Smooth muscle cell (in vitro differentiated cells): ENCODE measurements at regions not wholly inside any gene's neighbourhood (a gene's known extent, or its start where the extent isn't known, plus 50 kb on each side); places are given as distances from the start of the nearest gene placed in this dataset.

ENCODE experiments used
- DNase-seq: peaks from one replicate; lab custom pipeline; 2025; ENCODE audit not compliant: unreplicated experiment; lab: John Stamatoyannopoulos, UW
- H2AFZ ChIP-seq: fragments of 200-600 bp; sonication (generic); 2 replicates; pipeline ENCODE4 v1.6.0; 2016; ENCODE audit warnings: antibody characterized with exemption, low read depth, mild to moderate bottlenecking
- H3F3A ChIP-seq: fragments of 200-600 bp; sonication (generic); 2 replicates; pipeline ENCODE4 v1.6.0; 2017; ENCODE audit warnings: antibody characterized with exemption, low read depth
- H3K27ac ChIP-seq: fragments of 200-600 bp; sonication (generic); 2 replicates; pipeline ENCODE4 v1.5.1; 2016; ENCODE audit warnings: low read depth, mild to moderate bottlenecking
- H3K27me3 ChIP-seq: fragments of 200-600 bp; sonication (generic); 2 replicates; pipeline ENCODE4 v1.6.1; 2016; ENCODE audit warnings: low read depth, mild to moderate bottlenecking
- H3K36me3 ChIP-seq: fragments of 200-600 bp; sonication (generic); 2 replicates; pipeline ENCODE4 v1.5.1; 2016; ENCODE audit warnings: low read depth
- H3K4me1 ChIP-seq: fragments of 200-600 bp; sonication (generic); 2 replicates; pipeline ENCODE4 v1.5.1; 2016; ENCODE audit warnings: low read depth
- H3K4me2 ChIP-seq: fragments of 200-600 bp; sonication (generic); 2 replicates; pipeline ENCODE4 v1.6.0; 2016; ENCODE audit warnings: mild to moderate bottlenecking
- H3K4me3 ChIP-seq: fragments of 200-600 bp; sonication (generic); 2 replicates; pipeline ENCODE4 v1.5.1; 2016; ENCODE audit warnings: mild to moderate bottlenecking
- H3K79me2 ChIP-seq: fragments of 200-600 bp; sonication (generic); 2 replicates; pipeline ENCODE4 v1.6.0; 2016; ENCODE audit warnings: low read depth, mild to moderate bottlenecking
- H3K9ac ChIP-seq: fragments of 200-600 bp; sonication (generic); 2 replicates; pipeline ENCODE4 v1.6.0; 2016; ENCODE audit warnings: low read depth
- H3K9me3 ChIP-seq: fragments of 200-600 bp; sonication (generic); replicated peaks from 2 replicates; pipeline ENCODE4 v1.5.1; 2016; ENCODE audit warnings: low read depth
- H4K20me1 ChIP-seq: fragments of 200-600 bp; sonication (generic); 2 replicates; pipeline ENCODE4 v1.6.0; 2016; ENCODE audit warnings: low read depth
- CTCF ChIP-seq: fragments of 200-600 bp; sonication (generic); IDR thresholded peaks from 2 replicates; pipeline ENCODE4 v1.5.1; 2017; ENCODE audit warnings: borderline replicate concordance, mild to moderate bottlenecking, antibody characterized with exemption; ENCODE audit not compliant: insufficient read depth, poor library complexity, severe bottlenecking
- WGBS: methylation state at CpG from one replicate; pipeline ENCODE4 v1.1.7; 2016; ENCODE audit warnings: low lambda C conversion rate; 5-methylcytosine and 5-hydroxymethylcytosine counted together

- Histone ChIP-seq H3F3A (peaks cover 8% of the 10 kb centered on the region), H3K9ac (no peak overlapping the region), H3K4me1 (peaks cover 5% of the 10 kb centered on the region), H2AFZ (peak overlapping the region; percentile 42), H3K36me3 (no peaks in the 10 kb centered on the region), H3K27ac (no peak overlapping the region), H3K4me2 (no peak overlapping the region), H3K4me3 (no peak overlapping the region), H3K79me2 (no peaks in the 10 kb centered on the region), H3K27me3 (no peaks in the 10 kb centered on the region), H3K9me3 (no peaks in the 10 kb centered on the region), H4K20me1 (no peaks in the 10 kb centered on the region)
- no peak for DNase-seq
- WGBS = 79% methylated on average over 4 of the region's 4 CpGs
- no peak for TF ChIP-seq CTCF
These were observed 154.8 kb upstream of the GAS1 start for GRCh38 chr9:87102126-87102525.

DNA sequence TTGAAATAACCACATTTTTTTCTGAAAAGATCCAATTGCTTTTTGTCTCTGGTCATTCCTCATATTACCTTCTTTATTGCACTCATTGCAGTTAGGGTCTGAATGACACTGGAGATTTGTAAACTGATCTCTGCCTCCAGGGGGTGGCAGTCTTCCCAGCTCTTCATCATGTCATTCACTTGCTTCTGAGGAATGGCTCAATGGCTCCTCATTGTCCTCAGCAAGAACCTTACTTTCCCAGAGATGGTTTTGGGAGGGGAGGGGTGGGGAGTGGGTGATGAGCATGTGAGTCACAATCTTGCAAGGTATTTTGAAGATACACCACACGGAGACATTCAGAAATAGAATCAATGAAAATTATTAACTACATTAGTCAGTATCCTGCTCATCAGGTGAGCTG is 159.8 kb upstream of the GAS1 start:
- no peak for TF ChIP-seq CTCF
- H3K36me3 ChIP-seq = no peaks in the 10 kb centered on the region
- no peak overlapping the region for H3K9ac ChIP-seq
- 50% methylated on average over 1 of the region's 1 CpG for WGBS
- H3K79me2 ChIP-seq = no peaks in the 10 kb centered on the region
- H3K9me3 ChIP-seq = no peaks in the 10 kb centered on the region
- DNase-seq = no peak
- H2AFZ ChIP-seq = peak overlapping the region; percentile 28
- no peak overlapping the region for H3K4me3 ChIP-seq
- H4K20me1 ChIP-seq = no peaks in the 10 kb centered on the region
- H3K27me3 ChIP-seq = no peaks in the 10 kb centered on the region
- no peak overlapping the region for H3K4me2 ChIP-seq
- peaks cover 13% of the 10 kb centered on the region for H3K4me1 ChIP-seq
- H3K27ac ChIP-seq = no peak overlapping the region
- peaks cover 19% of the 10 kb centered on the region for H3F3A ChIP-seq

- no peaks in the 10 kb centered on the region for H4K20me1 ChIP-seq
- H3K36me3 ChIP-seq = no peaks in the 10 kb centered on the region
- H3K27ac ChIP-seq = peak overlapping the region; percentile 67
- no peaks in the 10 kb centered on the region for H3K79me2 ChIP-seq
- no peak overlapping the region for H2AFZ ChIP-seq
- no peak overlapping the region for H3K4me3 ChIP-seq
- peak overlapping the region; percentile 70 for H3K4me2 ChIP-seq
- H3K4me1 ChIP-seq = peaks cover 13% of the 10 kb centered on the region
- peaks cover 16% of the 10 kb centered on the region for H3F3A ChIP-seq
- no peak for TF ChIP-seq CTCF
- H3K9me3 ChIP-seq = no peaks in the 10 kb centered on the region
- DNase-seq = no peak
- no peak overlapping the region for H3K9ac ChIP-seq
- no peaks in the 10 kb centered on the region for H3K27me3 ChIP-seq
- WGBS = 93% methylated on average over 1 of the region's 1 CpG
These were observed 161.4 kb upstream of the GAS1 start for GRCh38 chr9:87108661-87109060.

DNA sequence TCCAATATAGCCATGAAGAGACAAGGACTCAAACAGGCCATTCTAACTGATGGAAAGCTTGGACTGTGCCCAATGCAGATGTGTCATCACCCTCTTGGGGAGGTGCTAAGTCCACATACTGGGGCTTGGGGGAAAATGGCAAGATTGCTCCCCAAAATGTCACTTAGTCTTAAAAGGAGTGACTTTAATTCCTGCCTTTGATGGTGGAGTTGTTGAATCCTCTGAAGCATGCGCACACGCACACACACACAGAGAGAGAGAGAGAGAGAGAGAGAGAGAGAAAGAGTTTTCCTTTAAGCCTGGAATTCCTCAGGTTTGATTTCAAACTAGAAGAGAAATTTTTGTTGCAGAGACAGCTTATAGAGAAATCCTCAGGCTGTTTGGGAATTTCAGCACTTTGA is 161.9 kb upstream of the GAS1 start:
- peak overlapping the region; percentile 70 for H3K4me2 ChIP-seq
- 50% methylated on average over 2 of the region's 2 CpGs for WGBS
- no peaks in the 10 kb centered on the region for H3K9me3 ChIP-seq
- H3K27me3 ChIP-seq = no peaks in the 10 kb centered on the region
- H3K4me3 ChIP-seq = no peak overlapping the region
- DNase-seq = no peak
- H3K36me3 ChIP-seq = no peaks in the 10 kb centered on the region
- H4K20me1 ChIP-seq = no peaks in the 10 kb centered on the region
- no peaks in the 10 kb centered on the region for H3K79me2 ChIP-seq
- peaks cover 13% of the 10 kb centered on the region for H3K4me1 ChIP-seq
- no peak for TF ChIP-seq CTCF
- peak overlapping the region; percentile 67 for H3K27ac ChIP-seq
- peaks cover 16% of the 10 kb centered on the region for H3F3A ChIP-seq
- H3K9ac ChIP-seq = no peak overlapping the region
- H2AFZ ChIP-seq = no peak overlapping the region
